ENCODE measurements at regions not wholly inside any gene's neighbourhood (a gene's known extent, or its start where the extent isn't known, plus 50 kb on each side); places are given as distances from the start of the nearest gene placed in this dataset.

DNA sequence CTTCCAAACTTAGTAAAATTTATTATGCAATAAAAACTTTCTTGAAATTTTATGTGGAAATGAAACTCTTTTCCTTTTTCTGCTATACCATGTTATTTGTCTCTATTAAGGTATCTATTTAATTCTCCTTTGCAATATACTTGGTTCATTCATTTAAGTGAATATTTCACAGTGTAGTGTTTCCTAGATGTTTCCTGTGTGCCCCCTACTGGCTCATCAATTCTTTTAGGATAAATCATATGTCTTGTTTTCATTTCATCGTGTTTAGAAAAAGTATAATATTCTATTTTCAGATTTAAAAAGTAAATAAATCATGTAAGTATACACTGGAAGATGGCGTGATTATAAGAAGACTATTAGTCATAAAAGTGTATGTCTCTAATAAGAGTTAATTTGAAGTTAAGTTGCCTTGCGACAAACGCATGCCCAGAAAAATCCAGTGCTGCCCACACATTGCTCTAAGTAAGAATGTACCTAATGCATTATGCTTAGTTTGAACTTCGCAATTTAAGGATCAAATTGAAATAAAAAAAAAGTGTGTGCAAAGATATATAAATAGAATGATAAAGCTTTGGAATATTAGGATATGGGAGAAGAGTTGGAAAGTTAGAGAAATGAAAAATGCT is 525.4 kb downstream of the KCNJ3 start:
- DNase-seq: no peak

DNA sequence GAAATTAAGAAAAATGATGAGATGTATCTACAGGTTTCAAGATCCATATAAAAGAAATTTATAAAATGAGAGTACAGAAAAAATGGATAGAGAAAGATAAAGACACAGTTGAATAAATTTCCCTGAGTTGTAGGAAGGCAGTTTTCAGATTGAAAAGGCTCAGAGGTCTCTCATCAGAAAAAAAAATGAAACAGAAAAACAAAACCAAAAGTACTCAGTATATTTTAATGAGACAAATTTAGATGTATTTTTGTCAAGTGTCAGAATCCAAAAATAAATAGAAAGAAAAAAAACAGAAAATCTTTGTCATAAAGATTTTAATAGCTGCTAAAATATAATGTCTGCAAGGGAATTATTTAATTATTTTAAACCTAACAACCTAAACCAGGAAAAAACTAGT is 520.5 kb downstream of the KCNJ3 start:
- DNase-seq: no peak

DNA sequence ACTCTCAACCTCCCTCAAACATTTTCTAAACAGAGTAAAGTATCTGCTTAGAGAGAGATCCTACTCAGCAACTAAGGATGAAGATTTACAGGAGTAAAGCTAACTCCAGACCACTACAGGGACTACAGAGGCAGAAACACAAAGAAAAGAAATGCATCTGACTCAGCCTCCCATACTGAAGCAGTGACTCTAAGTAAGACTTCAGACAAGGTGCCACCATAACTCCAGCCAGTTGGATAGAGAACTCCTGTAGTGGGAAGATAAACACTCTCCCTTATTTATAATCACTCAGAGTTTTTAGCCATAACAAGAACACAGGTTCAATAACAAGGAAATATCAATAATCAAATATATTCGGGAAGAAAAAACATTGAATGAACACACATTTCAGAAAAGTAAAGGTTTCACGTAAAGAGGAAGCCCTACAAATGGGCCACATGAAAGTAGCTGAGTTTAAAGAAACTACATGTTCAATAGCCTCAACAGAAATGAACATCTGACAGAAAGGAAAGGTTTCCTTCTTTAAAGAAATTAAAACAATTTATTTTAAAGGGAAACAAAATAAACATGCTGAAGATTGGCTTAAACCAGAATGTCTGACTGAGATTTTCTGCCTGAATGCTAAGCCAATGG is 519.9 kb downstream of the KCNJ3 start:
- no peak for DNase-seq

DNA sequence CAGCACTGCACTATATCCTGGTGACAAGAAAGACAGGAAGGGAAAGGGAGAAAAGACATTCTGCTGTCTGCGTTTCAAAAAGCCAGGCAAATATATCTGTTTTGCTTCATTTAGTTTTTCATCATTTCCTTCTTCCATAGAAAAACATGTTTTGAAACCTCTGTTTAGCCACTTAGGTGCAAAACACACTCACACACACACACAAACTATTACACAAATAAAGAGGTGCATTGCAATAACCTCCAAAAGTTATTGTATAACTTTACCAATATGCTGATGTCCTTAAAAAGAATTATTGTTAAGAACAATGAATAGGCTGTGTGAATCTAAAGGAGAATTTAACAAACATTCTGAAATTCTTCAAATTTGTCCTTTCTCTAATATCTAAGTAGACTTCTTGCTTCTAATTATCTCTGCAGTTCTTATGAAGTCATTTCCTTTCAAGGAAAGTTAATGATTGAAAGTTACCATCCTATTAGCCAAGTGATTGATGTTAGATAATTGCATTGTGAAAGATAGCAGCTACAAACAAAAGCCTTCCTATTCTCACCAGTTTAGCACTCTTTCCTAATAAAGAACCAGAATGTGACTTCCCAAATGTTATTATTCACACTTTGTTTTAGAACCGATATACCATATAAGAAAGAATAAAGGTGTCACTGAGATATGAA is 516.7 kb downstream of the KCNJ3 start:
- no peak for DNase-seq

DNA sequence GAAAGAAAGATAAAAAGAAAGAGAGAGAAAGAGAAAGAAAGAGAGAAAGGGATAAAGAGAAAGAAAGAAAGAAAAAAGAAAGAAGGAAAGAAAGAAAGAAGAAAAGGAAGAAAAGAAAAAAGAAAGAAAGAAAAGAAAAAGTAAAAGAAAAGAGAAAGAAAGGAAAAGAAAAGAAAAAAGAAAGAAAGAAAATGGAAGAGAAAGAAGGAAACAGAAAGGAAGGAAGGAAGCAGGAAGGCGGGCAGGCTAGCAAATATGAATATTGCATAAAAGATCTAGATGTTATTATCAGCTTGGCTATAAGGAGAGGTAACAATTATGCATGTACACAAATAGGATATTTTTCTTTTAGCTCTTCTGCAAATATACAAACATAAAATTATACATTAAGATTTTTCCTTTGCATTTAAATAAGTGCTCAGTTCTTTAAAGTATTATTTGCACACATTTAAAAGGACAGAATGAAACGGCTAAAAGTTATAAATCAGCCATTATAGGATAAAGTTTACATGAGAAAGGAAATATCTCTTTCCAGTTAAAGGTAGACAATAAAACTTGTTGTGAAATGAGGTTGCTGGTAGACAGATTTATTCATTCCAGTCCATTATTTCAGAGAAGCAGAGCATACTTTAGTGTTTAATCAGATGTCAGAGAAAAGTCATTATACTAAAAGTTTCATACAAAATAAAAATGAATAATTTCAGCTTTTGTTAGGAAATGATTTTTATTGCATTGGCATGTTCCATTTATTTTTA is 511.4 kb downstream of the KCNJ3 start:
- DNase-seq: no peak

DNA sequence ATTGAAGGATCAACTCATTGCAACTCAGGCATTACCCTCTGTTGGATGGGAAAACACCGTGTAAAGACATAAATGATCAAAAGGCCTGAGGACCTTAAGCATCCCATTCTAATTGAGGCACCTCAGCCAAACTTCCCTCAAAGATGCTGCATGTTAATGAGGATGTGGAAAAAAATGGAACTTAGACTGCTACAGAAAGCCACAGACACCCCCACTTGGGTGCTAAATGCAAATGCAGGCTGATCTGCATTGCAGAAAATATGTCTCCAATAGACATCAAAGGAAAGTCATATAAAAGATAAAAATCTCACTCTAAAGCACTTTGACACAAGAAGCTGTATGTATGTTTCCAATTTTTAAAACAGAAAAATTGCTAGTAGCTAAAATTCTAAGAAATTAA is 504.7 kb downstream of the KCNJ3 start:
- DNase-seq: no peak

DNA sequence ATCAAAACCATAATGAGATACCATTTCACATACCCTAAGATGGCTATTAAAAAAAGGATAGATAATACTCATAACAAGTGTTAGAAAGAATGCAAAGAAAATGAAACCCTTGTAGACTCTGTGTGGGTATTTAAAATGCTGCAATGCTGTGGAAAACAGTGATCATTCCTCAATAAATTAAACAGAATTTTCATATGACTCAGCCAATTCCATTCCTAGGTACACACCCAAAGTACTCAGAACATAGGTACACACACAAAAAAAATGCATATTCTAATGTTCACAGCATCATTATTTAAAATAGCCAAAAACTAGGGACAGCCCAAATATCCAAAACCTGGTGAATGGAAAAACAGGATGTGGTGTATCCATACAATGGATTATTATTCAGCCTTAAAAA is 502.3 kb downstream of the KCNJ3 start:
- no peak for DNase-seq

DNA sequence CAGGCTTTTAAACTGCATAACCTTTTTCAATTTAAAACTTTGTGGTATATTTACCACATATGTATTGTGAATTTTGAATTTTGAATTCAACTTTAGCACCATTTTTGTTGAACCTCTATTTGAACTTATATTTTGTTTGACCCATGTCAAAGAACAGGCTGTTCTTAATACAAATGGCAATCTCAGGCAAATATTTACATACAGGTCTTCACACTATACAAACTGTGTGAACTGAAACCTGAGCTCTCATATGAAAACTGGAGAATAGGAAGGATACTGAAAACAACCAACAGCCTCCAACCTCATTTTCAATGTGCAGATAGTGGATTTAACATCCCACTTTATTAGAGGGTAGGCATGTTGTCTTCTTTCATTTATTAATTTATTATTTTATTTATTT is 491.8 kb downstream of the KCNJ3 start:
- DNase-seq: no peak

DNA sequence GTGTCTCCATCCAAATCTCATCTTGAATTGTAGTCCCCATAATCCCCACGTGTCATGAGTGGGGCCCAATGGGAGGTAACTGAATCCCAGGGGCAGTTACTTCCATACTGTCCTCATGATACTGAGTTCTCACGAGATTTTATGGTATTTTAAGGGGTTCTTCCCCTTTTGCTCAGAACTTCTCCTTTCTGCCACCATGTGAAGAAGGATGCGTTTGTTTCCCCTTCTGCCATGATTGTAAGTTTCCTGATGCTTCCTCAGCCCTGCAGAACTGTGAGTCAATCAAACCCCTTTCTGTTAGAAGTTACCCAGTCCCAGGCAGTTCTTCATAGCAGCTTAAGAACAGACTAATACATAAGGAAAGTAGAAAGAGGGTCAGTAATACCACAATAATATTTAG is 480.4 kb downstream of the KCNJ3 start:
- no peak for DNase-seq

DNA sequence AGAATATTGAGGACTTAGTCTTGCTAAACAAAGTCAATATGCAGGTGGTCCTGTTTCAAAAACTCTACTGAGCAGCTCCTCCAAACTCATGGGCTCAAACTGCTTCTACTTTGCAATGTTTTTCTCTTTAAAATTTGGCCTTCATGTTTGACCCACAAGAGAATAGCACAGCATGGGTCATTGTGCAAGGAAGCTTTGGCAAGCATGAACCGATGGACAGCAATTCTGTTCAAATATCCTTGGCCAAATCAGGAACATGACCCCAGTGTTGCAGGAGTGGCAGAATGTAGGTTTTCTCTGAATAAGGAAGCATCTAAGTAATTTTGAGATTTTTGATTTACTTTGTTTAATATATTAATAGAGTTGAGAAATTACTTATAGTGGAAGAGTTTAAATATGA is 477.9 kb downstream of the KCNJ3 start:
- no peak for DNase-seq

DNA sequence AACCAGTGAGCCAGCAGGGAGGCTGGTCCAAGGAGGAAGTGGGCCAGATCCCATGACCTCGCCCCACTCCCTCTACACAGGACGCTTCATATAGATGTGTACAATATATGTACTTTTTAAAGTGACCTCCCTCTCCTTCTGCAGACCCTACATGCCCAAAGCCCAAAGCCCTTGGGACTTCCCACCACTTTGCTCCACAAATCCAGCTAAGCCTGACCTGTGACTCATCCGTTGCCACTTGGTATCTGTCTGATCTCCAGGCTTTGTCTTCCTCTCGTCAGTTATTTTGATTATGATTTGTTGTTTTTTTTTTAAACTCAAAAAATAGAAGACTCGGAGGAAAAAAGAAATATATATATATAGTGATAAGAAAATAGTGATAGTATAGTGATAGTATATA is 470.8 kb downstream of the KCNJ3 start:
- no peak for DNase-seq

DNA sequence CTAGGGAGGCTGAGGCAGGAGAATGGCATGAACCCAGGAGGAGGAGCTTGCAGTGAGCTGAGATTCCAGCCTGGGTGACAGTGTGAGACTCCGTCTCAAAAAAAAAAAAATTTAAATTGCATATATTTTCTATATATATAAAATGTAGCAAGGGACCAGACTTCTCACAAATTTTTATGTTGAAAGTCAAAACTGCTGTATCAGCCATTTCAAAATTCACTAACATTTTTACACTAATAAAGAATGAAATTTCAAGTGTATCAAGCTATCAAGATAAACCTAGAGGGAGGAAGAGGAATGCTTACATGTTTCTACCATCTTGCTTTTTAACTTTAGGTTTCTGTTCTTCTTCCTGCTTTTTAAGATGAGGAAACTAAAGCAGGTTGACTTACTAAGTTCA is 464.0 kb downstream of the KCNJ3 start:
- no peak for DNase-seq

DNA sequence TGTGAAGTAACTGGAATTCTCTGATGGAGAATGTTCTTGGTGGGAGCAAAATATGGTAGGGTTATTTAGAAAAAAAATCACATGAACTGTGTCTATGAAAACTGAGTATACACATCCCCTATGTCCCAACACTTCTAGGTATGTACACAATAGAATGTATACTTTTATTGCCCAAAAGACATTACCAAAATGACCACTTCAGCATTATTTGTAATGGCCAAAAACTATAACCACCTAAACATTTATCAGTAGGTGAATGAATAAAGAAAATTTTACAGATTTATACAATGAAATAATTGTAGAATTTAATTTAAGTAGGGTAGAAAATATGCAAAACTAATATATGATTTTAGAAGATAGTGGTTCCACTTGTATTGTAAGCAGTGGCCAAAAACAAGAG is 462.8 kb downstream of the KCNJ3 start:
- no peak for DNase-seq

DNA sequence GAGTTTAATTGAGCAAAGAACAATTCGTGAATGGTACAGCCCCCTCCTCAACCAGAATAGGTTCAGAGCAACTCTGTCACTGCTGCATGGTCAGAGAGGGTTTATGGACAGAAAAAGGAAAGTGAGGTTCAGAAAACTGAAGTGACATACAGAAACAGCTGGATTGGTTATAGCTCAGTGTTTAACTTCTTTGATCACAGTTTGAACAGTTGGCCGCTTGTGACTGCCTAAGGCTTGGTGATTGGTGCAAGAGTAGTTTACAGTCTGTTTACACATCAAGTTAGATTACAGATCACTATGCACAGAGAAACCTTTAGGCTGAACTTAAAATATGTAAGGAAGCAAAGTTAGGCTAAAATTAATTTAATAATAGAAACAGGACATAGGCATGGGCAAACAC is 459.2 kb downstream of the KCNJ3 start:
- no peak for DNase-seq

DNA sequence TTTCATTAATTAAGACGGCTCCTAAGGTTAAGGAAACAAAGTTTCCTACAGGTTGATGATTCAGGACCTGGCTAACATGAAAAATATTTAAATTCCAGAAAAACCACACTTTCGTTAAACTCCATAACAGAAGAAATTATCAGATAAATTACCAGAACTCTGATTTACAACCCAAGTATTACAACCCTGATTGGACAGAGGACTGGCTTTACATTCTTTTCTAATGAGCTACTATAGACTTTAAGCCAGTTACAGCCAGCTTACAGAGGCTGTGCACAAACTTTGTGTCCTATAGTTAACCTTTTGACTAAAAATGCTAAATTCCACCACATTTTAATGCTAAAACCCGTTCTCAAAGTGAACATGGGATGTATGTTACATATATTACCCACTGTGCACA is 458.6 kb downstream of the KCNJ3 start:
- no peak for DNase-seq

DNA sequence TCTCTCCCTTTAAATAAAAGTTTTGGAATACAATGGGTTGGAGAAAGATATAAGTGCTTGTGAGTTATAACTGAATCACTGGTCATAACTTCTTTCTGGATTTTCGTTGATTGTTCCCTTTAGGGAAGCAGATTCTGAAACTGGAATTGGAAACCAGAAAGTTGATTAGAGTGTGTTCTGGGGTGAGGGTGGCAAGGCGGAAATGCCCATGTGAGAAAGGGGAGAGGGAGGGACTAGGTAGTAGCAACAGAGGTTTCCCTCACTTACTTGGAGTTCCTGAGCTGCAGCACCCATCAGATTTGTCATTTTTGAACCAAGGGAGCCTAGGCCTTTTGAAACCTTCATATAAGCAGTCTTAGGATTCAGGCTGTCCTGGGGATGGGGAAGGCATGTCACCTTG is 453.4 kb downstream of the KCNJ3 start:
- DNase-seq: no peak

DNA sequence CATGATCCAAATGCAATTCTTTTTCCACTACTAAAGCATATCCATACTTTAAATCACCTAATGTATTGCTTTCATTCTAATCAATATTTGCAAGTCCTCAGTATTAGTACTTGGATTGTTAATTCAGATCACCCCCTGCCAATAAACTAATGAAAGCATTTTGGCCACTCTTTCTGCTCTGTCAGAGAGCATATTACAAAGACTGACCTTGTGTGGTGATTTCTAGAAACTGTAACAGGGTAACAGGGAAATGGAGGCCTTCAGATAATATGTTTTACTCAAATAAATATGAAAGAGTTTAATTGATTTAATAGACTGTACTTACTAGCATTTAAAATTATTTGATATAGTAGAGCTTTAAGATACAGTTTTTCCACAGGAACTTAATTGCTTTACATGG is 453.0 kb downstream of the KCNJ3 start:
- no peak for DNase-seq

DNA sequence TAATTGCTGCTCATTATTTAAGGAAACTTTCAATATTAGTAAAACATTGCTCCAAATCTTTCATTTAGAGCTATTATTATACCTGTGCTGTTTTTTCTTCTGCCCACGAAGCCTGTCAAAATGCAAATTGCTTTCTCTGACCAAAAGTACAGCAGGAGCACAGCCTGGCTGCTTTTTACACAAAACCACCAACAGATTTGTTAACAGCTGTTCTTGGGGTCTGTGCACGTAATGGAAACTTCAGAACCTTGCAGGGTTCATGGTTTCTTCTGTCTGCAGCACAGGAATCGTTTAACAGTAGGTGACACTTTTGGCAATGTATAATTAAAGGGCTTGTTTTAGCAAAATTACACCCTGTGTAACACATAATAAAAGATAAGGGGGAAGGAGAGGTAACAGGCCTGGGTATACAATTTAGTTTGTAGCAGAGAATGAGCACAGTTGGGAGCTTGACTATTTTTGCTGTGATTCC is 447.3 kb downstream of the KCNJ3 start:
- DNase-seq: no peak

DNA sequence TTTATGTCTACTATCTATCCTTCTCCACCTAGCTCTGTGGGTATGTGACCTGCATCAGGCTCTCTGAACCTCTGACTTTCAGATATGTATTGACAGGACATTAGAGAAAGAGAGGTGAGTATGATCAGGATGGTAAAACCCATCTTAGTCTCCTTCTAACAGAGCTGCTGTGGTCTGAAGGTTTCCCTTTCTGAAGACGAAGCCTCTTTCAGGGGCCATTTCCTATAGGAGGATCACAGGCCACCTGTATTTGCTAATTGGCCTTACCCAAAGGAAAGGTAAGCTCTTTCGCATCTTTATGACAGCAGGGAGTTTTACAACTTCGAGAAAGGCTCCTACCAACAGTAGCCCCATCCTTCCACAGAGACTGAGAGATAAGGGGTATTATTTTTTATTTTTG is 442.9 kb downstream of the KCNJ3 start:
- no peak for DNase-seq

DNA sequence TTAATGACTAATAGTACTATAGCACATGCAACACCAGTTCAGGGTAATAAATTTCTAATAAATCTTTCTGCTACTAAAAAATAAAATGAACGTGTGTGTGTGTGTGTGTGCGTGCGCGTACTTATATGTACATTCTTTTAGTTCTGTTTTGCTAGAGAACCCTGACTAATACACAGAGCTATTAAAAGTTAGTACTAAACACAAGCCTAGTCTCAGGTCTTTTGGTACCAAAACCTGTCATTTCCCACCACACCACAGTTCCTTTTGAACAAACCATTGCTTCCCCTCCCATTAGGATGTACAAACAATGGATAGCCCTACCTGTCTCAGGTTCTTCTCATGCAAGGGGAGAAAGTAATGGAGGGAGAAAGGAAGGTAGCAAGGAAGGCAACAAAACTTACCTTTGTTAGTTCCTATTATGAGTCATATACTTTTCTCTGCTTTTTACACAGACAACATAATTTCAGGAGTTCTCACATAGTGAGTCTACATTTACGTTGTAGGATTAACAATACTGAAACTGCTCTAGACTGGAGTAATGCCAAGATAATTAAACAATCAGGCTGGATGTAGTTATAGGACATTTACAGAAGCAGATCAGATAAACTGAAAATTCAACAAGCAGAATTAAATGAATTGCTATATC is 427.2 kb downstream of the KCNJ3 start:
- no peak for DNase-seq

DNA sequence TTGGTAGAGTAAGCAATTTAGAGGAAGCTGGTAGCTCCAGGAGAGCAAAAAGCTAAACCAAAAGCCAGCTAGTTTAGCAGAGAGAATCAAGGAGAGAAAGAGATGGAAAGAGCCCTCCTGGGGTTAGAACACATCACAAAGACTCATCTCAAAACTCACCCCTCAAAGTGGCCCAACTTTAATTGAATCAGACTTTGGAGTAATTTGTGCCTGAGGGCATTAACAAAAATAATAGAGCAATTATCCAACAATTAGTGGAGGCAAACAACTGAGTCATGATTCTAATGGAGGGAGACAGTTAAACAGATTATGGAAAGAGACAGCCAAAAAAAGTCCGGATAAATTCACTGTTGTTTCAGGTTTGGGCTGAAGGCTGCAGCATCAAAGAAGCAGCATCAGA is 417.4 kb downstream of the KCNJ3 start:
- no peak for DNase-seq

DNA sequence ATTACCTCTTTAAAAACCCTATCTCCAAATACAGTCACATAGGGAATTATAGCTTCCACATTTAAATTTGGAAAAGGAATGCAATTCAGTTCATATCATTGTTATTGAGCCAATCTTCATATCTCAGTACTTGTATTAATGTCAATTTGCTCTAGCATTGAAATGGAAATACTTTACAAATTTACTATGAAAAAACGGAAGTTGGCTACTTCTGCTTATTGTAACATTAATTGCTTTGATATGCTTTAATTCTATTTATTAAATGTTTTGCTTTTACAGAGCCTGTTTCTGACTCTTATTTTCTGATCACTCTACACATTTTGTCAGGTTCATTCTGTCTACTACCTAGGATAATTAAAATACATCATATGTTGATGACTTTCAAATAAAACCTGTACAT is 412.6 kb downstream of the KCNJ3 start:
- DNase-seq: no peak

DNA sequence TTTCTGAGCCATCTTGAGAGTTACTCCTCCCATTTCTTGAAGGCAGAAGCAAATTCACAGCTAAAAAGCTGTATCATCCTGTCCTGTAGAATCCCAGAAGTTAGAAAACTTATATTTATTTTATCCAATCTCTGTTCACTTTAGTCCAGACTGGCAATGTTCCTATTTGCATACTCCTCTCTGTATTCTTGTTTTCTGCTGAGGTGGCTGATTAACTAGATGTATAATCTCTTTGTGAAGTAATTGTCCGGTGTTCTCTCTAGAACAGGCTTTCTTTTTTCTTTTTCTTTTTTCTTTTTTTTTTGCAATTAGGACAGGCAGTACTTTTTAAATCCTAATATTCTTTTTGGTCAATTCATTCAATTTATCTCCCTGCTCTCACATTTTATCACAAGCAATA is 411.0 kb downstream of the KCNJ3 start:
- DNase-seq: no peak

All from GF-D8 (cell line).